ENCODE measurements at regions not wholly inside any gene's neighbourhood (a gene's known extent, or its start where the extent isn't known, plus 50 kb on each side); places are given as distances from the start of the nearest gene placed in this dataset.
"Not testable (repeated sequence)": the region's sequence is repeated elsewhere in the genome, so short reads cannot be mapped to it uniquely, and the experiment has no call there.

GRCh38 chr6:85887461-85887860, 244.8 kb upstream of the SYNCRIP start:
- no peak for DNase-seq (ENCODE audit: extremely low read depth in 1 of 2, low read depth in 1 of 2)

GRCh38 chr6:85868685-85869084, 226.0 kb upstream of the SYNCRIP start:
- DNase-seq (ENCODE audit: extremely low read depth in 1 of 2, low read depth in 1 of 2) = no peak

- DNase-seq (ENCODE audit: extremely low read depth in 1 of 2, low read depth in 1 of 2) = no peak
Measured at GRCh38 chr6:85867595-85867994, 224.9 kb upstream of the SYNCRIP start.

GRCh38 chr6:85866758-85867401, 224.2 kb upstream of the SYNCRIP start:
- no peak for DNase-seq (ENCODE audit: extremely low read depth in 1 of 2, low read depth in 1 of 2)

- no peak for DNase-seq (ENCODE audit: extremely low read depth in 1 of 2, low read depth in 1 of 2)
Measured at GRCh38 chr6:85866370-85866730, 223.7 kb upstream of the SYNCRIP start.

GRCh38 chr6:85865420-85866369, 223.0 kb upstream of the SYNCRIP start:
- DNase-seq (ENCODE audit: extremely low read depth in 1 of 2, low read depth in 1 of 2) = no peak

- DNase-seq (ENCODE audit: extremely low read depth in 1 of 2, low read depth in 1 of 2) = no peak
Measured at GRCh38 chr6:85864453-85865401, 222.0 kb upstream of the SYNCRIP start.

GRCh38 chr6:85856235-85856634, 213.5 kb upstream of the SYNCRIP start:
- DNase-seq (ENCODE audit: extremely low read depth in 1 of 2, low read depth in 1 of 2) = no peak

- not testable (repeated sequence) for DNase-seq (ENCODE audit: extremely low read depth in 1 of 2, low read depth in 1 of 2)
Measured at GRCh38 chr6:85838351-85839119, 195.8 kb upstream of the SYNCRIP start.

- DNase-seq (ENCODE audit: extremely low read depth in 1 of 2, low read depth in 1 of 2) = no peak
Measured at GRCh38 chr6:85828973-85829372, 186.3 kb upstream of the SYNCRIP start.

GRCh38 chr6:85826997-85827396, 184.3 kb upstream of the SYNCRIP start:
- no peak for DNase-seq (ENCODE audit: extremely low read depth in 1 of 2, low read depth in 1 of 2)

- no peak for DNase-seq (ENCODE audit: extremely low read depth in 1 of 2, low read depth in 1 of 2)
Measured at GRCh38 chr6:85824329-85824728, 181.6 kb upstream of the SYNCRIP start.

- DNase-seq (ENCODE audit: extremely low read depth in 1 of 2, low read depth in 1 of 2) = no peak
Measured at GRCh38 chr6:85810558-85810957, 167.9 kb upstream of the SYNCRIP start.

- no peak for DNase-seq (ENCODE audit: extremely low read depth in 1 of 2, low read depth in 1 of 2)
Measured at GRCh38 chr6:85803721-85804120, 161.0 kb upstream of the SYNCRIP start.

GRCh38 chr6:85802162-85802561, 159.5 kb upstream of the SYNCRIP start:
- DNase-seq (ENCODE audit: extremely low read depth in 1 of 2, low read depth in 1 of 2) = no peak

- DNase-seq (ENCODE audit: extremely low read depth in 1 of 2, low read depth in 1 of 2) = no peak
Measured at GRCh38 chr6:85798931-85799652, 156.4 kb upstream of the SYNCRIP start.

- no peak for DNase-seq (ENCODE audit: extremely low read depth in 1 of 2, low read depth in 1 of 2)
Measured at GRCh38 chr6:85797993-85798392, 155.3 kb upstream of the SYNCRIP start.

GRCh38 chr6:85795945-85796344, 153.3 kb upstream of the SYNCRIP start:
- no peak for DNase-seq (ENCODE audit: extremely low read depth in 1 of 2, low read depth in 1 of 2)

- DNase-seq (ENCODE audit: extremely low read depth in 1 of 2, low read depth in 1 of 2) = no peak
Measured at GRCh38 chr6:85792254-85792653, 149.6 kb upstream of the SYNCRIP start.

GRCh38 chr6:85775883-85776282, 133.2 kb upstream of the SYNCRIP start:
- no peak for DNase-seq (ENCODE audit: extremely low read depth in 1 of 2, low read depth in 1 of 2)

Data from stimulated activated CD8-positive, alpha-beta memory T cell treated with anti-CD3 and anti-CD28 coated beads, Interleukin-7, amount 100 ng/mL, for 48 hours (primary cell).